Panc1 (cell line): ENCODE measurements at regions not wholly inside any gene's neighbourhood (a gene's known extent, or its start where the extent isn't known, plus 50 kb on each side); places are given as distances from the start of the nearest gene placed in this dataset.

Source experiments
- ATAC-seq: fragments of 200-7000 bp; cut with Tn5 transposase; 2 replicates; pipeline ENCODE4 v1.9.1; 2020; ENCODE audit warnings: mild to moderate bottlenecking, moderate library complexity
- BruUV-seq: library from RNA; stranded (reverse); fragments of 400-500 nt; replicated peaks from 2 replicates; lab custom pipeline; 2021; lab: Mats Ljungman, UMichigan
- CTCF ChIA-PET: fragments of 300-600 bp; sonication (Branson Sonifier 250); formaldehyde crosslinking; loops from one replicate; lab custom pipeline; 2022; ENCODE audit warnings: antibody characterized with exemption; lab: Charles Lee
- POLR2A ChIA-PET: fragments of 300-600 bp; sonication (Branson Sonifier 250); formaldehyde crosslinking; loops from one replicate; lab custom pipeline; 2022; ENCODE audit warnings: antibody characterized with exemption; lab: Charles Lee
- DNase-seq: peaks from one replicate; pipeline ENCODE4 v3.0.0-alpha.2; 2010; ENCODE audit warnings: low read depth, low spot score
- H3K27ac ChIP-seq: 2 replicates; pipeline ENCODE4 v1.5.1; 2011; ENCODE audit warnings: mild to moderate bottlenecking, low read length, inconsistent platforms
- H3K27me3 ChIP-seq: fragments of 200-500 bp; sonication (Bioruptor generic); 2 replicates; pipeline ENCODE4 v1.6.0; 2014; ENCODE audit warnings: low read length, inconsistent platforms; ENCODE audit not compliant: control insufficient read depth, insufficient read depth
- H3K36me3 ChIP-seq: fragments of 200-500 bp; sonication (Bioruptor generic); 2 replicates; pipeline ENCODE4 v1.5.1; 2014; ENCODE audit warnings: inconsistent platforms, mild to moderate bottlenecking, low read length, moderate library complexity; ENCODE audit not compliant: control insufficient read depth, insufficient read depth
- H3K4me1 ChIP-seq: 2 replicates; pipeline ENCODE4 v1.5.1; 2011; ENCODE audit warnings: inconsistent platforms, mild to moderate bottlenecking, low read length, moderate library complexity; ENCODE audit not compliant: control insufficient read depth, insufficient read depth
- H3K4me3 ChIP-seq, 2 experiments: 2 replicates each; pipeline ENCODE4 v1.5.1; 2011 to 2012; ENCODE audit warnings: low read depth in 2 of 2, low read length in 2 of 2, mild to moderate bottlenecking in 2 of 2, inconsistent platforms in 1 of 2, moderate library complexity in 1 of 2
- H3K9me3 ChIP-seq: fragments of 200-500 bp; sonication (Bioruptor generic); 2 replicates; pipeline ENCODE4 v1.5.1; 2014; ENCODE audit warnings: low read depth, mild to moderate bottlenecking, inconsistent platforms, low read length, moderate library complexity; ENCODE audit not compliant: control insufficient read depth, insufficient read depth
- POLR2AphosphoS5 ChIP-seq: IDR thresholded peaks from 2 replicates; pipeline ENCODE4 v1.6.1; 2012; ENCODE audit warnings: mild to moderate bottlenecking, low read depth, low read length, moderate library complexity
- SIN3A ChIP-seq: IDR thresholded peaks from 2 replicates; pipeline ENCODE4 v1.6.1; 2012; ENCODE audit warnings: low read depth, mild to moderate bottlenecking, low read length, moderate library complexity, borderline replicate concordance; ENCODE audit not compliant: insufficient read depth
- TCF7L2 ChIP-seq: IDR thresholded peaks from 2 replicates; pipeline ENCODE4 v1.6.1; 2011; ENCODE audit warnings: mild to moderate bottlenecking, low read depth, low read length, inconsistent platforms
- in situ Hi-C: cut with HindIII; loops from 2 replicates; pipeline ENCODE4 v1.10.0; 2016; ENCODE audit warnings: low sequenced_read_pairs, low pct_unique_long_range_greater_than_20kb
- intact Hi-C: fragments of 100-400 bp; cut with micrococcal nuclease; formaldehyde crosslinking; loops from one replicate; pipeline ENCODE4 v1.10.0; 2022; ENCODE audit not compliant: unreplicated experiment
- TF ChIP-seq, protein P1 (sequence below): fragments of 450-650 bp; IDR thresholded peaks from 2 replicates; pipeline ENCODE4 v1.5.1; 2017; ENCODE audit warnings: mild to moderate bottlenecking
- TF ChIP-seq, protein P2 (sequence below), 2 experiments: IDR thresholded peaks; 2 replicates each; pipeline ENCODE4 v1.6.1; 2011 to 2012; ENCODE audit warnings: low read depth in 2 of 2, control low read depth in 1 of 2, low read length in 1 of 2, mild to moderate bottlenecking in 1 of 2, moderate library complexity in 1 of 2; ENCODE audit not compliant: insufficient read depth in 1 of 2

GRCh38 chr1:212555426-212555825 lies 53.1 kb upstream of the ATF3 start:
- BruUV-seq, result no TSS peak
- peaks cover 4% of the 10 kb centered on the region; the same call in 1 of the 2 replicates for H3K4me1 ChIP-seq
- CTCF ChIA-PET, result no interaction called here
- H3K4me3 ChIP-seq, result no peak overlapping the region
- ATAC-seq (no peak), DNase-seq (no peak)
- H3K27ac ChIP-seq, result no peak overlapping the region
- H3K36me3 ChIP-seq, result no peaks in the 10 kb centered on the region
- intact Hi-C loops (no loop called here), in situ Hi-C loops (no loop called here)
- TF ChIP-seq POLR2AphosphoS5 (no peak), TCF7L2 (no peak), SIN3A (no peak)
- TF ChIP-seq, protein P1, sequence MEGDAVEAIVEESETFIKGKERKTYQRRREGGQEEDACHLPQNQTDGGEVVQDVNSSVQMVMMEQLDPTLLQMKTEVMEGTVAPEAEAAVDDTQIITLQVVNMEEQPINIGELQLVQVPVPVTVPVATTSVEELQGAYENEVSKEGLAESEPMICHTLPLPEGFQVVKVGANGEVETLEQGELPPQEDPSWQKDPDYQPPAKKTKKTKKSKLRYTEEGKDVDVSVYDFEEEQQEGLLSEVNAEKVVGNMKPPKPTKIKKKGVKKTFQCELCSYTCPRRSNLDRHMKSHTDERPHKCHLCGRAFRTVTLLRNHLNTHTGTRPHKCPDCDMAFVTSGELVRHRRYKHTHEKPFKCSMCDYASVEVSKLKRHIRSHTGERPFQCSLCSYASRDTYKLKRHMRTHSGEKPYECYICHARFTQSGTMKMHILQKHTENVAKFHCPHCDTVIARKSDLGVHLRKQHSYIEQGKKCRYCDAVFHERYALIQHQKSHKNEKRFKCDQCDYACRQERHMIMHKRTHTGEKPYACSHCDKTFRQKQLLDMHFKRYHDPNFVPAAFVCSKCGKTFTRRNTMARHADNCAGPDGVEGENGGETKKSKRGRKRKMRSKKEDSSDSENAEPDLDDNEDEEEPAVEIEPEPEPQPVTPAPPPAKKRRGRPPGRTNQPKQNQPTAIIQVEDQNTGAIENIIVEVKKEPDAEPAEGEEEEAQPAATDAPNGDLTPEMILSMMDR, result no peak
- TF ChIP-seq, protein P2, sequence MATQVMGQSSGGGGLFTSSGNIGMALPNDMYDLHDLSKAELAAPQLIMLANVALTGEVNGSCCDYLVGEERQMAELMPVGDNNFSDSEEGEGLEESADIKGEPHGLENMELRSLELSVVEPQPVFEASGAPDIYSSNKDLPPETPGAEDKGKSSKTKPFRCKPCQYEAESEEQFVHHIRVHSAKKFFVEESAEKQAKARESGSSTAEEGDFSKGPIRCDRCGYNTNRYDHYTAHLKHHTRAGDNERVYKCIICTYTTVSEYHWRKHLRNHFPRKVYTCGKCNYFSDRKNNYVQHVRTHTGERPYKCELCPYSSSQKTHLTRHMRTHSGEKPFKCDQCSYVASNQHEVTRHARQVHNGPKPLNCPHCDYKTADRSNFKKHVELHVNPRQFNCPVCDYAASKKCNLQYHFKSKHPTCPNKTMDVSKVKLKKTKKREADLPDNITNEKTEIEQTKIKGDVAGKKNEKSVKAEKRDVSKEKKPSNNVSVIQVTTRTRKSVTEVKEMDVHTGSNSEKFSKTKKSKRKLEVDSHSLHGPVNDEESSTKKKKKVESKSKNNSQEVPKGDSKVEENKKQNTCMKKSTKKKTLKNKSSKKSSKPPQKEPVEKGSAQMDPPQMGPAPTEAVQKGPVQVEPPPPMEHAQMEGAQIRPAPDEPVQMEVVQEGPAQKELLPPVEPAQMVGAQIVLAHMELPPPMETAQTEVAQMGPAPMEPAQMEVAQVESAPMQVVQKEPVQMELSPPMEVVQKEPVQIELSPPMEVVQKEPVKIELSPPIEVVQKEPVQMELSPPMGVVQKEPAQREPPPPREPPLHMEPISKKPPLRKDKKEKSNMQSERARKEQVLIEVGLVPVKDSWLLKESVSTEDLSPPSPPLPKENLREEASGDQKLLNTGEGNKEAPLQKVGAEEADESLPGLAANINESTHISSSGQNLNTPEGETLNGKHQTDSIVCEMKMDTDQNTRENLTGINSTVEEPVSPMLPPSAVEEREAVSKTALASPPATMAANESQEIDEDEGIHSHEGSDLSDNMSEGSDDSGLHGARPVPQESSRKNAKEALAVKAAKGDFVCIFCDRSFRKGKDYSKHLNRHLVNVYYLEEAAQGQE (IDR thresholded peaks at IDR 0.05; ENCODE audit: insufficient read depth in 1 of 2, low read depth in 2 of 2, low read length in 1 of 2), result no peak
- no peaks in the 10 kb centered on the region for H3K27me3 ChIP-seq
- POLR2A ChIA-PET, result no interaction called here
- H3K9me3 ChIP-seq, result no peaks in the 10 kb centered on the region

- Histone ChIP-seq H3K4me3 (no peak overlapping the region), H3K36me3 (no peaks in the 10 kb centered on the region), H3K27ac (no peak overlapping the region), H3K9me3 (no peaks in the 10 kb centered on the region), H3K27me3 (no peaks in the 10 kb centered on the region), H3K4me1 (peaks cover 11% of the 10 kb centered on the region; the same call in 1 of the 2 replicates)
- no peak for DNase-seq
- in situ Hi-C loops (no loop called here), intact Hi-C loops (no loop called here)
- ChIA-PET CTCF (no interaction called here), POLR2A (no interaction called here)
- no peak for ATAC-seq
- TF ChIP-seq, protein P1, result no peak
- TF ChIP-seq TCF7L2 (no peak), SIN3A (no peak), POLR2AphosphoS5 (no peak)
- TF ChIP-seq, protein P2 (IDR thresholded peaks at IDR 0.05; ENCODE audit: insufficient read depth in 1 of 2, low read depth in 2 of 2, low read length in 1 of 2), result no peak
- no TSS peak for BruUV-seq
These were observed 51.6 kb upstream of the ATF3 start for GRCh38 chr1:212556822-212557549.
